Neural cell (in vitro differentiated cells): ENCODE measurements at regions not wholly inside any gene's neighbourhood (a gene's known extent, or its start where the extent isn't known, plus 50 kb on each side); places are given as distances from the start of the nearest gene placed in this dataset.

Experiments used
- H2AFZ ChIP-seq: fragments of 200-600, 300-800 bp; sonication (generic), shearing (Covaris generic); 2 replicates; pipeline ENCODE4 v1.6.0; 2014; ENCODE audit warnings: low read depth, mild to moderate bottlenecking, antibody characterized with exemption, low read length, moderate library complexity
- H3F3A ChIP-seq: fragments of 200-600 bp; shearing (Covaris generic); 2 replicates; pipeline ENCODE4 v1.6.1; 2016; ENCODE audit warnings: mild to moderate bottlenecking, moderate library complexity, mixed read lengths, antibody characterized with exemption, low read length; ENCODE audit not compliant: insufficient read depth, poor library complexity, severe bottlenecking
- H3K27ac ChIP-seq: fragments of 200-600, 300-800 bp; sonication (generic), shearing (Covaris generic); 2 replicates; pipeline ENCODE4 v1.5.1; 2014; ENCODE audit warnings: mild to moderate bottlenecking, low read length, moderate library complexity
- H3K27me3 ChIP-seq: fragments of 300-800, 200-600 bp; sonication (generic), shearing (Covaris generic); 2 replicates; pipeline ENCODE4 v1.6.0; 2014; ENCODE audit warnings: mild to moderate bottlenecking, low read depth, low read length, moderate library complexity; ENCODE audit not compliant: insufficient read depth
- H3K36me3 ChIP-seq: fragments of 300-800, 200-600 bp; sonication (generic), shearing (Covaris generic); 2 replicates; pipeline ENCODE4 v1.5.1; 2014; ENCODE audit warnings: mild to moderate bottlenecking, antibody characterized with exemption, low read length, moderate library complexity; ENCODE audit not compliant: insufficient read depth
- H3K4me2 ChIP-seq: fragments of 300-800, 200-600 bp; sonication (generic), shearing (Covaris generic); 2 replicates; pipeline ENCODE4 v1.6.0; 2014; ENCODE audit warnings: mild to moderate bottlenecking, low read length
- H3K4me3 ChIP-seq: fragments of 300-800, 200-600 bp; sonication (generic), shearing (Covaris generic); 2 replicates; pipeline ENCODE4 v1.5.1; 2014; ENCODE audit warnings: mild to moderate bottlenecking, low read length, moderate library complexity
- H3K79me2 ChIP-seq: fragments of 200-600 bp; shearing (Covaris generic); replicated peaks from 2 replicates; pipeline ENCODE4 v1.6.0; 2014; ENCODE audit warnings: mild to moderate bottlenecking, low read length, moderate library complexity; ENCODE audit not compliant: insufficient read depth
- H3K9ac ChIP-seq: fragments of 300-800, 200-600 bp; sonication (generic), shearing (Covaris generic); 2 replicates; pipeline ENCODE4 v1.6.1; 2016; ENCODE audit warnings: mild to moderate bottlenecking, low read length, mixed read lengths
- H3K9me2 ChIP-seq: fragments of 200-600 bp; shearing (Covaris generic); 2 replicates; pipeline ENCODE4 v1.6.1; 2016; ENCODE audit warnings: mild to moderate bottlenecking, low read length, mixed read lengths; ENCODE audit not compliant: insufficient read depth
- H3K9me3 ChIP-seq: fragments of 200-600, 300-800 bp; sonication (generic), shearing (Covaris generic); 2 replicates; pipeline ENCODE4 v1.6.1; 2016; ENCODE audit warnings: mild to moderate bottlenecking, mixed run types, low read length, moderate library complexity, mixed read lengths
- H4K20me1 ChIP-seq: fragments of 200-600 bp; shearing (Covaris generic); 2 replicates; pipeline ENCODE4 v1.6.1; 2016; ENCODE audit warnings: mild to moderate bottlenecking, mixed run types; ENCODE audit not compliant: insufficient read depth
- EP300 ChIP-seq: fragments of 450-650 bp; conservative IDR thresholded peaks from 2 replicates; pipeline ENCODE4 v1.6.1; 2014; ENCODE audit warnings: antibody characterized with exemption, mild to moderate bottlenecking, moderate library complexity; ENCODE audit not compliant: poor library complexity, severe bottlenecking
- EZH2 ChIP-seq: fragments of 200-600, 300-800 bp; shearing (Covaris generic), sonication (generic); IDR thresholded peaks from 2 replicates; pipeline ENCODE4 v1.6.1; 2014; ENCODE audit warnings: antibody characterized with exemption, low read length, borderline replicate concordance, mild to moderate bottlenecking; ENCODE audit not compliant: insufficient read depth, poor library complexity, severe bottlenecking
- MXI1 ChIP-seq: fragments of 450-650 bp; conservative IDR thresholded peaks from 2 replicates; pipeline ENCODE4 v1.6.1; 2014; ENCODE audit warnings: antibody characterized with exemption, mild to moderate bottlenecking; ENCODE audit not compliant: poor library complexity, severe bottlenecking
- POLR2AphosphoS5 ChIP-seq: IDR thresholded peaks from 2 replicates; pipeline ENCODE4 v1.6.1; 2012
- RAD21 ChIP-seq: fragments of 450-650 bp; conservative IDR thresholded peaks from 2 replicates; pipeline ENCODE4 v1.6.1; 2014; ENCODE audit warnings: antibody characterized with exemption, mild to moderate bottlenecking, moderate library complexity
- SMC3 ChIP-seq: fragments of 450-650 bp; conservative IDR thresholded peaks from 2 replicates; pipeline ENCODE4 v1.6.1; 2014; ENCODE audit warnings: antibody characterized with exemption, mild to moderate bottlenecking, moderate library complexity; ENCODE audit not compliant: poor library complexity
- TAF1 ChIP-seq: IDR thresholded peaks from 2 replicates; pipeline ENCODE4 v1.6.1; 2012; ENCODE audit warnings: low read depth
- TF ChIP-seq, protein P1 (sequence below): IDR thresholded peaks from 2 replicates; pipeline ENCODE4 v1.6.1; 2012; ENCODE audit warnings: borderline replicate concordance
- TF ChIP-seq, protein P2 (sequence below): fragments of 450-650 bp; IDR thresholded peaks from 2 replicates; pipeline ENCODE4 v1.5.1; 2014; ENCODE audit warnings: antibody characterized with exemption, mild to moderate bottlenecking, moderate library complexity; ENCODE audit not compliant: poor library complexity, severe bottlenecking

DNA sequence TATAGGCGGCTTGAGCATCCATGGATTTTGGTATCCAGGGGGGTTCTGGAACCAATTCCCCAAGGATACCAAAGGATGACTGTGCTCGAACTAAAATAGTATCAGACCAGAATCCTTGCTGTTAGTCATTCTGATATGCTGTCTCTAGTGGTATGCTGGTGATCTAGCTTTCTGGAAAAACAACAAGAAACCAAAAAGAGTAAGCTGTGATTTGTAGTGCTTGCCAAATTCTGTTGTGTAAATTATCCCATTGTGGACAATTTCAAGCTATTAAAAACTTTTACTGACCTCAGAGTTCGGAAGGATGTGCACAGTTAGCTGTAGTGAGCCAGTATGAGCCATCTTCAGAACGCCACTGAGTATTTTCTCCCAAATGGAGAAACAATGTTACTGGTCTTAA, 99.0 kb upstream of the FBN2 start:
- Histone ChIP-seq H3K4me2 (no peak overlapping the region), H3K4me3 (no peak overlapping the region), H3K27me3 (no peaks in the 10 kb centered on the region), H3K79me2 (no peaks in the 10 kb centered on the region), H3K9me2 (no peaks in the 10 kb centered on the region), H3K27ac (no peak overlapping the region), H2AFZ (no peak overlapping the region), H3K36me3 (no peaks in the 10 kb centered on the region), H3K9ac (no peak overlapping the region), H3K9me3 (no peaks in the 10 kb centered on the region), H4K20me1 (no peaks in the 10 kb centered on the region), H3F3A (no peaks in the 10 kb centered on the region)
- TF ChIP-seq POLR2AphosphoS5 (no peak), RAD21 (no peak), SMC3 (no peak), EZH2 (no peak), EP300 (no peak), TAF1 (no peak), MXI1 (no peak)
- TF ChIP-seq, protein P1, sequence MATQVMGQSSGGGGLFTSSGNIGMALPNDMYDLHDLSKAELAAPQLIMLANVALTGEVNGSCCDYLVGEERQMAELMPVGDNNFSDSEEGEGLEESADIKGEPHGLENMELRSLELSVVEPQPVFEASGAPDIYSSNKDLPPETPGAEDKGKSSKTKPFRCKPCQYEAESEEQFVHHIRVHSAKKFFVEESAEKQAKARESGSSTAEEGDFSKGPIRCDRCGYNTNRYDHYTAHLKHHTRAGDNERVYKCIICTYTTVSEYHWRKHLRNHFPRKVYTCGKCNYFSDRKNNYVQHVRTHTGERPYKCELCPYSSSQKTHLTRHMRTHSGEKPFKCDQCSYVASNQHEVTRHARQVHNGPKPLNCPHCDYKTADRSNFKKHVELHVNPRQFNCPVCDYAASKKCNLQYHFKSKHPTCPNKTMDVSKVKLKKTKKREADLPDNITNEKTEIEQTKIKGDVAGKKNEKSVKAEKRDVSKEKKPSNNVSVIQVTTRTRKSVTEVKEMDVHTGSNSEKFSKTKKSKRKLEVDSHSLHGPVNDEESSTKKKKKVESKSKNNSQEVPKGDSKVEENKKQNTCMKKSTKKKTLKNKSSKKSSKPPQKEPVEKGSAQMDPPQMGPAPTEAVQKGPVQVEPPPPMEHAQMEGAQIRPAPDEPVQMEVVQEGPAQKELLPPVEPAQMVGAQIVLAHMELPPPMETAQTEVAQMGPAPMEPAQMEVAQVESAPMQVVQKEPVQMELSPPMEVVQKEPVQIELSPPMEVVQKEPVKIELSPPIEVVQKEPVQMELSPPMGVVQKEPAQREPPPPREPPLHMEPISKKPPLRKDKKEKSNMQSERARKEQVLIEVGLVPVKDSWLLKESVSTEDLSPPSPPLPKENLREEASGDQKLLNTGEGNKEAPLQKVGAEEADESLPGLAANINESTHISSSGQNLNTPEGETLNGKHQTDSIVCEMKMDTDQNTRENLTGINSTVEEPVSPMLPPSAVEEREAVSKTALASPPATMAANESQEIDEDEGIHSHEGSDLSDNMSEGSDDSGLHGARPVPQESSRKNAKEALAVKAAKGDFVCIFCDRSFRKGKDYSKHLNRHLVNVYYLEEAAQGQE = no peak
- TF ChIP-seq, protein P2, sequence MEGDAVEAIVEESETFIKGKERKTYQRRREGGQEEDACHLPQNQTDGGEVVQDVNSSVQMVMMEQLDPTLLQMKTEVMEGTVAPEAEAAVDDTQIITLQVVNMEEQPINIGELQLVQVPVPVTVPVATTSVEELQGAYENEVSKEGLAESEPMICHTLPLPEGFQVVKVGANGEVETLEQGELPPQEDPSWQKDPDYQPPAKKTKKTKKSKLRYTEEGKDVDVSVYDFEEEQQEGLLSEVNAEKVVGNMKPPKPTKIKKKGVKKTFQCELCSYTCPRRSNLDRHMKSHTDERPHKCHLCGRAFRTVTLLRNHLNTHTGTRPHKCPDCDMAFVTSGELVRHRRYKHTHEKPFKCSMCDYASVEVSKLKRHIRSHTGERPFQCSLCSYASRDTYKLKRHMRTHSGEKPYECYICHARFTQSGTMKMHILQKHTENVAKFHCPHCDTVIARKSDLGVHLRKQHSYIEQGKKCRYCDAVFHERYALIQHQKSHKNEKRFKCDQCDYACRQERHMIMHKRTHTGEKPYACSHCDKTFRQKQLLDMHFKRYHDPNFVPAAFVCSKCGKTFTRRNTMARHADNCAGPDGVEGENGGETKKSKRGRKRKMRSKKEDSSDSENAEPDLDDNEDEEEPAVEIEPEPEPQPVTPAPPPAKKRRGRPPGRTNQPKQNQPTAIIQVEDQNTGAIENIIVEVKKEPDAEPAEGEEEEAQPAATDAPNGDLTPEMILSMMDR = no peak

DNA sequence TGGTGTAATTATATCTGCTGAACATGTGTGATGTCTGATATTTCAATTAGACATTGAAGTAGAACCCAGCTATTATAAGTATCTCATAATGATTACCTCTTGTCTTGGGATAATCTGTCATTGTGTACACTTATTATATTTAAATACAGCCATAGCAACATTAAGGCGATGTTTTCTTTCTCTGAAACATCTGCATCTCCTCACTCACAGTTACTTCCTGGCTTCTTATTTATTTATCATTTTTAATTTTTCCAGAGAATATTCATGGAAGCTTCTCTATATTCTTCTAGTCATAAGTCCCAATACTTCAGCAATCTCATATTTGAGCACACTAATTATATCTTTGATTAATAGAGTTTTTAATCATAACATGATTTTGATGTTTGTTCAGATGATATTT, 103.8 kb upstream of the FBN2 start:
- H3K9ac ChIP-seq = no peak overlapping the region
- no peaks in the 10 kb centered on the region for H3F3A ChIP-seq
- no peaks in the 10 kb centered on the region for H3K9me3 ChIP-seq
- no peaks in the 10 kb centered on the region for H3K27me3 ChIP-seq
- H3K4me2 ChIP-seq = no peak overlapping the region
- TF ChIP-seq, protein P2 = no peak
- TF ChIP-seq SMC3 (no peak), EZH2 (no peak), EP300 (no peak), POLR2AphosphoS5 (no peak), RAD21 (no peak), MXI1 (no peak), TAF1 (no peak)
- TF ChIP-seq, protein P1 = no peak
- H3K9me2 ChIP-seq = no peaks in the 10 kb centered on the region
- no peak overlapping the region for H3K4me3 ChIP-seq
- H3K36me3 ChIP-seq = no peaks in the 10 kb centered on the region
- no peak overlapping the region for H2AFZ ChIP-seq
- H3K79me2 ChIP-seq = no peaks in the 10 kb centered on the region
- no peaks in the 10 kb centered on the region for H4K20me1 ChIP-seq
- no peak overlapping the region for H3K27ac ChIP-seq
